SKM-1 (cell line): ENCODE measurements at regions not wholly inside any gene's neighbourhood (a gene's known extent, or its start where the extent isn't known, plus 50 kb on each side); places are given as distances from the start of the nearest gene placed in this dataset.

Experiments used
- DNase-seq: peaks from one replicate; lab custom pipeline; 2025; ENCODE audit not compliant: unreplicated experiment; lab: John Stamatoyannopoulos, UW

DNA sequence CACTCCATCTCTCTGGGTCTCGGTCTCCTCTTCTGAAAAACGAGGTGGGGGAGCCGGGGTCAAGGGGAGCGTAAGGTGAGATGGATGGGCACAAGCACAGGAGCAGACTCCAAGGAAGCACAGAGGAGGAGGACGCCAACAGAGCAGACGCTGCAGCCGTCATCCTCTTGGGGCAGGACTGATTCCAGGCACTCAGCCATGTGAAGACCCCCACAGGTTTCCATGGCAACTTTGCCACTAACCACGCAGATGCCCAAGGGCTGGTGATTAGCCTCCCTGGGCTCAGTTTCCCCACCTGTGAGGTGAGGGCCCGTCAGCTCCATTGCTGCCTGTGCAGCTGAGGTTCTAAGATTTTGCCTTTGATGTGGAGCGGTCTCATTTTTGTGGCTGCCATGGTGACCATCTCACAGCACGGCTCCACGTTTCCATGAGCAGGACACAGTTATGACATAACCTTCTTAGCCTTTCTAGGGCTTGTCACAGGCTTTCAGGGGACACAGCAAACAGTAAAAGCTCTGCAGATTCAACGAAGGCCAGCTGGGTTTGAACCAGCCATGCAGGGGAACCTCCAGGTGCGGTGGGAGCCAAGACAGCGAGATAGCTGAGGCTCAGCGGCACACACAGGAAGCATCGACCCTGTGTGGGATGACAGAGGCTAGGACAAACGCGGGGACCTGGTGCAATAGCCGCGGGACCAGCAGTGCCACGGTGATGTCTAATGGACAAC is 170.3 kb downstream of the NUP210 start:
- no peak for DNase-seq

DNA sequence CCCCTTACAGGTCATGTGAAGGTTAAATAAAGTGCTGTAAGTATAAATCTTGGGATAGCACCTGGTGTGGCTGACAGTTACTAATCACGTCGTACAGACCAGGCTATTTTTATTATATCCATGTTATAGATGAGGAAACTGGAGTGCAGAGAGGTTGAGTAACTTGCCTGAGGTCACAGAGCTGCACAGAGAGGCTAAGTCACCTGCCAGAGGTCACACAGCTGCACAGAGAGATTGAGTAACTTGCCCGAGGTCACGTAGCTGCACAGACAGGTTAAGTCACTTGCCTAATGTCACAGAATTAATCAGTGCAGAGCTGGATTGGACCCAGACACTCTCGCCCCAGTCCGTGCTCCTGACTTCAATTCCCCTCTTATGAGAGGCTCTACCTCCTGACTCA is 171.5 kb downstream of the NUP210 start:
- no peak for DNase-seq

DNA sequence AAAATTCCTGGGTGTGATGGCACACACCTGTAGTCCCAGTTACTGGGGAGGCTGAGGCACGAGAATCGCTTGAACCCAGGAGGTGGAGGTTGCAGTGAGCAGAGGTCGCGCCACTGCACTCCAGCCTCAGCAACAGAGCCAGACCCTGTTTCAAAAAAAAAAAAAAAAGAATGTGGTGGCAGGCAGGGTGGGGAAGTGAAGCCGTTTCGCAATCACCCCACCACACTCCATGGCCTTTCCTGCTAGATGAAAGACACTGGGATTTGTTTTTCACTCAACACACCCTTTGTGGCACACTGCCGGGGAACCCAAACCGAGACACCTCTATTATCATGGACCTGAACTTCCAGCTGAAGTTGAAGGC is 172.4 kb upstream of the IQSEC1 start:
- DNase-seq: peak; percentile 27

DNA sequence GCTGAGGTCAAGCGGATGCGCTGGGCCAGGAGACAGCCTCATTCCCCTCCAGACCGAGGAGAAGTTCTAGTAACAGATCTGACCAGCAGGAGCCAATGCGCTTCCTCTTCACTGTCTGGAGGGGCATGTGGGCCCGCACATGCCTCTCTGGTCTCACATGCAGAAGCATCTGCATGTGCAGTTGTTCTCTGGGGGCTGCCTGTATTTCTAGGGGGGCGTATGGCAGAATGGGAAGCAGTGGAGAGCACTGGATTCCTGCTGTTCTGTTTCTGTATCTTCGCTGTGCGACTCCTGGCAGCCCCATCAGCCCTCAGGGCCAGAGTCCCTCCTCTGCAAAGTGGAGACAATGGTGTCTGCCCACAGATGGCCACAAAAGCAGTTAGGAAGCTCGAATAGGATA is 170.4 kb upstream of the IQSEC1 start:
- no peak for DNase-seq

DNA sequence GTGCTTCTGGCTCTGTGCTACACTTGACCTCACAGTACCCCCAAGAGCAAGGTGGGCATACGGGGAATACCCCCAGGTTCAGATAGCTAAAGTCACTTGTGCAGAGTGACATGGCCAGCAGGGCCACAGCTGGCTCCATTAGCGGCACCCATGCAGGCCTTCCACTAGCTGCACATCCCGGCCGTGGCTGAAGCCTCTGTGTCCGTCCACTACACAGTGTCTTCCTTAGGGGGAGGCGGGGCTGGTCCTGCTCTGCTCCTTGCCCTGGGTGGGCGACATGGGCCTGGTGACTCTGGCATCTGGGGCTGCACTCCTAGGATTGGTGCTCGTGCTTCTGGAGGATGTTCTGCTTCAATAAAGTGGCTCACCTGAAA is 169.1 kb upstream of the IQSEC1 start:
- DNase-seq: no peak

DNA sequence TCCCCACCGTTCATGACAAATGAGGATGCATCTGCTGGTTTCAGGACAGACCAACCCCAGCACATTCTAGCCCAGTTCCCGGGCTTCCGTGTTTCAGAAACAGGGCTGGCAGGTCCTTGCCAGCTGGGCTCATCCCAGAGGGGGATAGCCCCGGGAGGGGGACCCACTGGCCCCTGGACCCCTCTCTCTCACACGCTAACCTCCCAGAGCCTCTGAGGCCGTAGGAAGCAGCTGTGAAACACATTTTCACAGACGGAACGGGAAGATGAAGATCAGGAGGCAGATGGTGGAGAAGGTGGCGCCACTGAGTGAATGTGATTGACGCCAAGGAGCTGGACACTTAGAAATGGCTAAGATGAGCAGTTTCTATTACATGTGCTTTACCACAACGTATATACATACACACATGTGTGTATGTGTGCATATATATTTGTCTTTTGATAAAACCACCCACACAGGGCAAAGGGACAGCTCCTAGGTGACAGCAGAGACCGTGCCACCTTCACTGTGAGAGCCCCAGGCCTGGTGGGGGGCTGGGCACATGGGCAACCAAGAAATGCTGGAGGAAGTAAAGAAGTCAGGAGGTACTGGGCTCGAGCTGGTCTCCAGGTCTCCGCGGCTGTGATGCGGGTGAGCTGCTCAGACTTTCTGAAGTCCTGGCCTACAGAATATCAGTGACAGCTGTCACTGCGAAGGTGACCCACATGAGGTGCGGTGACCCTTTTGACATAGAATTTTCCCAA is 168.6 kb upstream of the IQSEC1 start:
- no peak for DNase-seq

DNA sequence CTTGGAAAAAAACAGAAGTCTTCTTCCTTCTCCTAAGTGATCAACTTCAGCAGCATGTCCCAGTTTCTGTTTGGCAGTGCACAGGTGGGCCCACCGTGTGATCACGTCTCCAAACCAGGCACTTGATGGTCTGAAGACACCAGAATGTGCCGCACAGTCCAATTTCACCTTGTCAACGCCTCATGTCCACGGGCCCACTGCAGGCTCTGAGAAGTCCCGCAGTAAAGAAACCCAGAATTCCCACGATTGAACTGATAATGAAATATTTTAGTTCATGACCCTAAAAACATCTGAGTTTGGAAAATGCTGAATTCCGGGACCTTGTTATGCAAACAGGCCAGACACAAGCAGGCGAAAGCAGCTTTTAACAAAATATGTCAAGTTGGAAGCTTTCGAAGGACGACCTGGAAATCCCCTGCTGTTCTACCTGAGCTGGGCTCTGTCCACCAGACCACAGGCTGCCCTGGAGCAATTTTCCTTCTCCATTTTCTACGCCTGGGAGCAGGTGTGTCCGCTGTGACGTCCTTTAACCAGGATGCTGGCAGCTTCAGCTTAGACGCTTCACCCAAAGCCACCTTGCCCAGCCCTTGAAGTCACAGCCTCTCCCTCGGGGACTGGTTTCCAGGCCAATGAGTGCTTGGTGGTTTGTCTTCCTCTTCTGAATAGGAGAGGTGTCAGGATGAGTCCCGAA is 167.8 kb upstream of the IQSEC1 start:
- no peak for DNase-seq

DNA sequence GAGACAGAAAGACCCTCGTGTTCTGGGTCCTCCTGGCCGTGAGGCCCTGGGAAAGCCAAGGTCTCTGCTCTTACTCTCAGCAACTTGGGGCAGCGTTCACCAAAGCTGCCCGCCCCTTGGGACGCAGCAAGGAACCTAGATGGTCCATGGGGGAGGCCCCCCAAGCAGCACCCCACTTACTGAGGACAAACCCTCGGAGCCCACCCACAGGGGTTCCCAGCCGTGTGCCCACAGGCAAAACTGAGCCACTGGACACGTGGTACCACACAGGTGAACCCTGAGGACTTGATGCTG is 166.2 kb upstream of the IQSEC1 start:
- no peak for DNase-seq

DNA sequence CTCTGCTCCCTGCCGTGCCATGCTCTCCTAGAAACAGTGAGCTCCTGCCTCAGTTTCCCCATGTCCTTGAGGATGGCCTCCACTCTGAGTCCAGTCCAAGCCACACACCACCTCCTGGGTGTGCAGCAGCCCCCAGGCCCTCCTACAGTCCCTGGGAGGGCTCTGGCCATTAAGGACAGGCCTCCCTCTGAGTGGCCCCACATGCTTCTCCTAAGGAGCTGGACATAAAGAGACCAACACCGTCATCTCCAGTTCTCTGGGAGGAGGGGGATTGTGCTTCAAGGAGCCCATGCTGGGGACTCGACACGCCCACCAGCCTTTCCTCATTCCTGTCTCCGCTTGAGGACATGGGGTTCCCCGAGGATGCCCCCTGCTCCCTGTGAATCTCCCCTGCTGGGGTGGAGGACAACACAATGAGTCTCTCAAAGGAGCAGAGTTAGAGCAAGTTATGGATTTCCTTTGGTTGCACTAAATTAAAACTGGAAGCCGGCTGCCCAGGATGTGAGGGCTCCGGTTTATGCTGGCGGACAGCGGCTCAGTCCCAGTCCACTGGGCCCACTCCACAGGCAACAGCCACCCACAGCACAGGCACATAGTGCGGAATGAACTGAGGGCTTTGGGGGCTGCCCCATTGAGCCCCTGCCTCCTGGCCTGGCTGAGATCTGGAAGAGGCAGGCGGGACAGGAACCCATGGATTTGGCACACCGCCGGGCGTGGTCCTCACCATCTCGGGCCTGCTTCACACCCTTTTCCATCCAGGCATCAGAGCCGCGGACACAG is 165.6 kb upstream of the IQSEC1 start:
- DNase-seq: no peak

DNA sequence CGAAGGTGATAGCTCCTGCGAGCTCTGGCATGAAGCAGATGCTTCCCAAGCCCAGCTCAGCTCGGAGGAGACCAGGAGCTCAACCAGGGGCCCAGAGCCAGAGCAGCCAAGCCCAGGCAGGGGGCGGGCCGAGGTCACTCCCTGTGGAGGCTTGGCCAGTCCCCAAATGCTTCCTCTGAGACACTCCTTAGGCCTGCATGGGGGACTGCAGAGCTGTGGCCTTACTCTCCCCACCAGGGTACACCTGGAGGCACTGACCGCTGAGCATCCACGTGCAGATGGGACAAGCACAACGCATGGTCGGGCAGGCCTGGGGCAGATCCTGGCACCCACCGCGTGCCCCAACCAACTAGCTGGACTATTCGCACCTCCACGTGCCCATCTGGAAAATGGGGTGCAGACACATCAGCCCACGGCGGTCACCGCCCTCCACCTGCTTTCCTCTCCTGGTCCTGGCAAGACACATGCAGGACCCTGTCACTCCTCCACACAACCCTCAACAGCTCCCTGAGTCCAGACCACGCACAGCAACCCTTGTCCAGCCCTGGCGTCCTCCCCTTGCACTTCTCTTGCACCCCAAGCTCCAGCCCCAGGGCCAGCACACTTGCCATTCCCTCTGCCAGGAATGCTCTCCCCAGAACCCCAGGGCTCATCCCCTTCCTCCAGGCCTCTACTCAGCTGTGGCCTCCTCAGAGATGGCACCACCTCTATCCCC is 164.7 kb upstream of the IQSEC1 start:
- no peak for DNase-seq

DNA sequence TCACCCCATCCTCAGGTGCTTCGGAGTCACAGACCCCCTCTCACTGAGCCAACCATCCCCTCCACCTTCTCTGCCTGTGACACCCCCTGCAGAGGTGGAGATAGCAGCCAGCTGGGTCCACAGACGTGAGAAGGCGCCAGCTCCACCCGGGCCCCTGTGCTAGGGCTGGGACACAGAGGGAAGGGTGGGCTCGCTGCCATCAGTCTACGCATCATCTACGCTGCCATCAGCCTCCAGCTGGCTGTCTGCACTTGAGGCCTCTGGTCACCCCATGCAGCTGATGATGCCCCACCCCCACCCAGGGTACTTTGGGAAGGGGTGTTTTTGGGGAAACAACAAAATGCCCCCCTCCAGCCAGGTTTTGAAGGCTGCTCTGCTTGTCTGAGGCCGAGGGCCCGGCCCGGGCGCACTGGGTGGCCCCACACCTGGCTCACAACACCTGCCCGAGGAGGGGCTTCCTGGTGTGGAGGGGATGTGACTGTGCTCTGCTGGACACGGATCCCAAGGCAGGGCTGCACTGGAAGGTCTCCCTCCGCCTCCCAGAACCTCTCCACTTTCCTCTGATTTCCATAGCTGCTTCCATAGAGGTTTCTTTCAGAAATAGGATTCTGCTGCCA is 163.4 kb upstream of the IQSEC1 start:
- DNase-seq: no peak

DNA sequence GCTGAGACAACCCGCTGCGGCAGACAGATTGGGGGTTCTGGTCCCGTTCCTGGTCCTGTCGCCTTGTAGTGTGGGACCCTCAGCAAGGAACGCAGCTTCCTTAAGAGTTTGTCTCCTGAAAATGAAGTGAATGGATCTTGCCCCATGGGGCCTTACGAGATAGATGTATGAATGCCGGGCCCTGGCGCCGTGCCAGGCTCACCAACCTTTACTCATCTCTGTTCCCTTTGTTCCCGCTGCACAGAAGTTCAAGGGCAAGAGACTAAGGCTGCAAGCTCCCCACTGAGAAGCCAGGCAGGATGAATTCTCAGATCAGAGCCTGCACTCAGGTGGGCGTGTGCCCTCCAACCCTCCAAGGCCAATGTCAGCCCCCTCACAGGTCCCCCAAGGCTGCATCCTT is 162.7 kb upstream of the IQSEC1 start:
- no peak for DNase-seq

DNA sequence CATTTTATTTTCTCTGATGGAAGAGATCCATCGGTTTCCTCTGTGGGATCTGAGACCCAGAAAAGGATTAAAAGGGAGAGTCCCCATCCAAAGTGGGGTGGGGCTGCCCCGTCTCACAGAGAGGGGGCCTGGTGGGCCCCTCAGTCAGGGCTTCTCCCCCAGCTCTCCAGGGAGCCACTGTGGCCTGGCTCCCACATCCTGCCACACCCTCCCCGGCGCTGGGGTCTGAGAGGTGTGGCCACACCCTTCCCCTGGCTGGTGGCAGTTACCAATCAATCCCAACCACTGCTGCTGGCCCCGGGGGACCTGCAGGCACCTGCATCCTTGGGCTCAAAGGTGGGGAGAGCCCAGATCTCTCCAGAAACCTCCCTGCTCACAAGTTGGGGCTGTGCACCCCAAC is 161.8 kb upstream of the IQSEC1 start:
- DNase-seq: no peak

DNA sequence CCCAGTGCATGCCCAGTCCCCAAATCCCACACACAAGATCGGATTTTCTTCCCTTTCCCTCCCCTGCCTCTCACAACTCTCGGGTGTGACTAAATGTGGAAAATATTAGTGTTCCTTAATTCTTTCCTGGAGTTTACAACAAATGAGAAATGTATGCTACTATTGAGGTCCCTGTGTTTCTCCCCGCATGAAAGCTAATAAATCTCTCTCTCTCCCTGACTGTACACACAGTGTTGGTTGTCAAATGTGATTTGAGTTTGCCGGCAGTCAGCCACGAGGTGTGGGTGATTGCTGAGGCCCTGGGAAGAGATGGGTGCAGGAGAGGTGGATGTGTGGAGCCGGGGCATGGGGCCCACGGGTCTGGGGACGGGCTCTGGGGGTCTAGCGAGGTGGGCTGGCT is 161.4 kb upstream of the IQSEC1 start:
- DNase-seq: no peak

DNA sequence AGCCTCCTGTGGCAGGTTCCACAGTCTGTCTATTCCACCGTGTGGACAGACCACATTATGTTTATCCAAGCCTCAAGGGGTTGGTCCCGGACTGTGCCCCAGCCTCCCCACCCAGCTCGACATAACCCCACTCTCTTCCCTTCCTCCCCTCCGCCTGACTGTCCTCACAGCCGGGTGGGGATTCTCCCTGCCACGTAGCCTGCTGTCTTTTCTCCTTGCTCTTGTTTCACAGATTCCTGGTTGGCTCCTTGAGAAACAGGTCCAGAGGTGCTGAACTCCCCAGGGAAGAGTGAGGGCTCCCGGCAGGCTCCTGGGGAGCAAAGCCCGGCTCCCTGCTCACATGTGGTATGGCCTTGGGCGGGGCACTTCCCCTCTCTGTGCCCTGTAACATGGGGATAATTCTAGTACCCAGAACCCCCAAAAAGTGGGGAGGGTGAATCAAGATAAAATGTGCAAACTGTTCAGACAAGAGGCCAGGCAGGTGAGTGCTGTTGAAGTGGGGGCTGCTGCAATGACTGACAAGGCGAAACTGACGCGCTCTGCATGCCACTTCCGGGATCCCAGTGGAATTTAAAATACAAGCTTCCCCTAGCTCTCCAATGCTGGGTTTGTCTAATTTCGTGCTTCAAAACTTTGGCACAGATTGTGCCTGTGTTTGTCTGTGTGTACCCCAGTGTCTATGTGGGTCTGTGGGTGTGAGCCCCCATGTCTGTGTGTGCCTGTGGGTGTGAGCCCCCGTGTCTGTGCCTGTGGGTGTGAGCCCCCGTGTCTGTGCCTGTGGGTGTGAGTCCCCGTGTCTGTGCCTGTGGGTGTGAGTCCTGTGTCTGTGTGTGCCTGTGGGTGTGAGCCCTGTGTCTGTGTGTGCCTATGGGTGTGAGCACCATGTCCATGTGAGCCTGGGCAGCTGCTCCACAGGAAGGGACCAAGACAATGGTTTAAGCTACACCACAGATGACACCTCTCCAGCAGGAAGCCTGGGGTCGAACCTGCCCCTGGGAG is 160.6 kb upstream of the IQSEC1 start:
- no peak for DNase-seq

DNA sequence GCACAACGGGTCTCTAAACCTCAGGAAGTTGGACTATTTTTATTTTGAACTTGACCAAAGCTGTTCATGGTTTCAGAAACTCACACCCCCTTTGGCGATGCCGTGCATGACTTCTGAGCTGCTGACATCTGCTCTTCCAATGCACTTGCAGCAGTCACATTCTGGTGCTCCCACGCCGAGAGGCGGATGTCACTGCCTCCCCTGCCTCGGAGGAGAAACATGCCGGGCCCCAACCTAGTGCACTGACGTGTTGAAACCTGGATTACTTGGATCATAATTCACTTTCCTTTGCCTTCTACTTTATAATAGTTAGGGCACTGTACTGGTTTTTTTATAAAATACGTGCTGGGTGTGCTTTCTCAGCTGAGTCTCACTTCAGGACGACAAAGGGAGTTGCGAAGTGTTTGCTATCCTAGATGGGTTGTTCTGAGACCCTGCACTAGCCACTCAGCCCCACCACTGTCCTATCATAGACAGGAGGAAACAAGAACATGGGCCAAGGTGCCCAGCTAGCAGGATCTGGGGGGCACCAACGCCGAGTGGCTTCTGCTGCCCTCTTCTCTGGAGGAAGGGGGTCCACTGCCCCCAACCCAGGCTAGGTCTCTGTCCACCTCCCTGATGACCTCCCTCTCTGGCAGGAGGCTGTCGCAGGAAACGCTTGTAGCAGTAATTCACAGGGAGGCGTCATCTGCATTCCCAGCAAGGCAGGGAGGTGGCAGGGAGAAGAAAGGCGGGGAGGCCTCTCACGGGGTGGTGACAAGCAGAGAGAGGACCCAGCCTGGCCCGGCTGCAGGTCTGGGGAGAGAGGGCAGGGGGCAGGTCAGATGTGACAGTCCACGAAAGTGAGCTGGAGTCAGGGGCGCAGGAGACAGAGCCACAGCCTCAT is 158.8 kb upstream of the IQSEC1 start:
- DNase-seq: no peak

DNA sequence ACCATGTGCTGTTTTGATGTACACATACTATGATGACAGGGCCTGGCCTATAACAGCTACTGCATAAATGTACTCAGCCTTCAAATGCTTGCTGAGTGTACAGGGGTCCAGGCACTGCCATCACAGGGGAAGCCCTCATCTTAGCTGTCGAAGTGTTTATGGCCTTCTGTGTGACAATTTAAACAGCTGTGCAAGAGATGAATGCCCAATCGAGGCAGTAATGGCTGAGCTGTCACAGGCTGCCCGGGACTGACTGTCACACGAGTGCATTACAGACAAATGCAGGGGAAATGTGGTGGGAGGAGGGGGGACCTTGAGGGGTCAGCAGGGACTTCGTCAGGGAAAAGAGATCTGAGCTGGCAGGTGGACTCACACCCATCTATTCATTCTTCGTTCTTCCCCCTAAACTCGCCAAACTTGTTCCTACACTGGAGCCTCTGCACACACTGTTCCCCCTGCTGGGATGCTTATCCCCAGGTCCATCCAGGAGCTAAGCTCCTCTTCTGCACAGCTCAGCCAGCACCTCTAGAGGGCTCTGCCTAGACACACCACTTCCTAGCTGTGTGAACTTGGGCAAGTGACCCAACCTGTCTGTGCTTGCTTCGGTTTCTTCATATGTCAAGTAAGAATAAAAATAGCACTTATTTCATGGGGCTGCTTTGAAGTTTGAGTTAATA is 156.2 kb upstream of the IQSEC1 start:
- peak; percentile 42 for DNase-seq

DNA sequence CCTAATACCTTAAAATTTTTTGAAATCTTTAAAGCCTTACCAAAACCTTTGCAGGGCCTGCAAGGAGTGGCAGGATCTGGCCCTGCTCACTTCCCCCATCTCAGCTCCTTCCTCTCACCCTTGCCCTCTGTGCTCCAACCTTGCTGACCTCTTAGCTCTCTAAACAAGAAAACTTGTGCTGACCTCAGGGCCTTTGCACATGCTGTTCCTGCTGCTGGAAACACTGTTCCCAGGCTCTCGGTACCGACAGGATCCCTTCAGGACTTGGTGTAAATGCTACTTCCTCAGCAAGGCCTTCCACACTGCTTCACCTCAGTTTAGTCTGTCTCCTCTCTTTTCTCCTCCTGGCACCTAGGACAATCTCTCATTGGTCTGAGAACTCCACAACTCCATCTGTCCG is 155.4 kb upstream of the IQSEC1 start:
- no peak for DNase-seq
